ENCODE measurements at regions not wholly inside any gene's neighbourhood (a gene's known extent, or its start where the extent isn't known, plus 50 kb on each side); places are given as distances from the start of the nearest gene placed in this dataset.
"Not testable (repeated sequence)": the region's sequence is repeated elsewhere in the genome, so short reads cannot be mapped to it uniquely, and the experiment has no call there.

GRCh38 chr3:177703788-177704187 lies 506.5 kb upstream of the TBL1XR1 start:
- 86 to 95% (median 94%) methylated on average over 3 of the region's 3 CpGs for WGBS, 5 donors
- H3K36me3 ChIP-seq = no peaks in the 10 kb centered on the region
- intact Hi-C loops (cut with DNase I; ENCODE audit: low total_unique reads) = no loop called here
- no peak overlapping the region for H3K4me3 ChIP-seq
- H3K27ac ChIP-seq = no peak overlapping the region
- no peaks in the 10 kb centered on the region for H3K27me3 ChIP-seq (replicated peaks in 1 of 7)
- no peak for TF ChIP-seq POLR2AphosphoS5 (IDR thresholded peaks at IDR 0.05)
- no peak for TF ChIP-seq CTCF (IDR thresholded peaks at IDR 0.05 in 8 of 11, conservative IDR thresholded peaks at IDR 0.05 in 3 of 11)
- no peaks in the 10 kb centered on the region for H3K9me3 ChIP-seq
- DNase-seq = no peak
- no peaks in the 10 kb centered on the region for H3K4me1 ChIP-seq

- no peak for DNase-seq
- Histone ChIP-seq H3K27me3 (replicated peaks in 1 of 7) (no peaks in the 10 kb centered on the region), H3K9me3 (no peaks in the 10 kb centered on the region), H3K36me3 (no peaks in the 10 kb centered on the region), H3K4me3 (no peak overlapping the region), H3K4me1 (no peaks in the 10 kb centered on the region), H3K27ac (no peak overlapping the region)
- intact Hi-C loops (cut with DNase I; ENCODE audit: low total_unique reads) = no loop called here
- no peak for TF ChIP-seq POLR2AphosphoS5 (IDR thresholded peaks at IDR 0.05)
- no peak for TF ChIP-seq POLR2A (IDR thresholded peaks at IDR 0.05)
- no peak for TF ChIP-seq CTCF (IDR thresholded peaks at IDR 0.05 in 8 of 11, conservative IDR thresholded peaks at IDR 0.05 in 3 of 11)
- WGBS, 5 donors = 69 to 88% (median 84%) methylated on average over 4 of the region's 4 CpGs
Measured at GRCh38 chr3:177705976-177706823, 508.9 kb upstream of the TBL1XR1 start.

- DNase-seq; H3K4me1 ChIP-seq; H3K27ac ChIP-seq; intact Hi-C loops (cut with DNase I; ENCODE audit: low total_unique reads); H3K27me3 ChIP-seq (replicated peaks in 1 of 7); H3K4me3 ChIP-seq; H3K36me3 ChIP-seq; H3K9me3 ChIP-seq: not testable (repeated sequence)
- WGBS, 5 donors = 90 to 98% (median 96%) methylated on average over 7 of the region's 7 CpGs
Measured at GRCh38 chr3:177709470-177709869, 512.2 kb upstream of the TBL1XR1 start.

- H3K27ac ChIP-seq = no peak overlapping the region
- H3K36me3 ChIP-seq = no peaks in the 10 kb centered on the region
- TF ChIP-seq CTCF (IDR thresholded peaks at IDR 0.05 in 8 of 11, conservative IDR thresholded peaks at IDR 0.05 in 3 of 11) = no peak
- no peak for TF ChIP-seq POLR2A (IDR thresholded peaks at IDR 0.05)
- no peak for TF ChIP-seq POLR2AphosphoS5 (IDR thresholded peaks at IDR 0.05)
- no peak for DNase-seq
- no peak overlapping the region for H3K4me3 ChIP-seq
- no peaks in the 10 kb centered on the region for H3K9me3 ChIP-seq
- H3K27me3 ChIP-seq (replicated peaks in 1 of 7) = no peaks in the 10 kb centered on the region
- H3K4me1 ChIP-seq = peaks cover 0 to 13% (median 0%) of the 10 kb centered on the region in 6 donors
- intact Hi-C loops (cut with DNase I; ENCODE audit: low total_unique reads) = no loop called here
Measured at GRCh38 chr3:177710506-177710905, 513.2 kb upstream of the TBL1XR1 start.

All from spleen (tissue), 11 donors.